Liver (tissue), 8 donors: ENCODE measurements at regions not wholly inside any gene's neighbourhood (a gene's known extent, or its start where the extent isn't known, plus 50 kb on each side); places are given as distances from the start of the nearest gene placed in this dataset.

Source experiments
- DNase-seq: peaks from one replicate; pipeline ENCODE4 v3.0.0-alpha.2; 2017; ENCODE audit warnings: low spot score
- H3K27ac ChIP-seq, 2 donors: one replicate each; pipeline ENCODE4 v1.7.0; 2013; ENCODE audit warnings: inconsistent platforms in 2 of 2, low read length in 2 of 2, control low read depth in 1 of 2, low read depth in 1 of 2, mild to moderate bottlenecking in 1 of 2
- H3K27me3 ChIP-seq, 4 donors: one replicate each; pipeline versions ENCODE4 v1.6.1 to v1.7.0; 2013; ENCODE audit warnings: low read length in 3 of 4, inconsistent platforms in 1 of 4, mild to moderate bottlenecking in 1 of 4, moderate library complexity in 1 of 4; ENCODE audit not compliant: control insufficient read depth in 4 of 4, insufficient read depth in 4 of 4
- H3K36me3 ChIP-seq, 4 donors: one replicate each; pipeline versions ENCODE4 v1.6.1 to v1.7.0; 2013; ENCODE audit warnings: low read length in 3 of 4, mild to moderate bottlenecking in 3 of 4, low read depth in 1 of 4, moderate library complexity in 1 of 4; ENCODE audit not compliant: control insufficient read depth in 4 of 4, insufficient read depth in 3 of 4
- H3K4me1 ChIP-seq, 4 donors: one replicate each; pipeline versions ENCODE4 v1.6.1 to v1.7.0; 2013; ENCODE audit warnings: low read length in 3 of 4, mild to moderate bottlenecking in 3 of 4, moderate library complexity in 1 of 4; ENCODE audit not compliant: control insufficient read depth in 4 of 4, insufficient read depth in 4 of 4
- H3K4me3 ChIP-seq, 3 donors: one replicate each; pipeline versions ENCODE4 v1.6.1 to v1.7.0; 2013; ENCODE audit warnings: low read length in 3 of 3, control low read depth in 1 of 3, low read depth in 1 of 3, mild to moderate bottlenecking in 1 of 3
- H3K9ac ChIP-seq, 2 donors: one replicate each; pipeline ENCODE4 v1.7.0; 2013; ENCODE audit warnings: low read length in 2 of 2, mild to moderate bottlenecking in 2 of 2, moderate library complexity in 2 of 2, control low read depth in 1 of 2, low read depth in 1 of 2
- H3K9me3 ChIP-seq, 4 donors: one replicate each; pipeline versions ENCODE4 v1.6.1 to v1.7.0; 2013; ENCODE audit warnings: low read length in 3 of 4; ENCODE audit not compliant: control insufficient read depth in 4 of 4
- EGR1 ChIP-seq, 2 donors: IDR thresholded peaks; 2 replicates each; pipeline ENCODE4 v1.6.1; 2016 to 2018; ENCODE audit warnings: antibody characterized with exemption in 2 of 2, low read depth in 2 of 2
- FOXA1 ChIP-seq: IDR thresholded peaks from 2 replicates; pipeline ENCODE4 v1.6.1; 2016; ENCODE audit warnings: antibody characterized with exemption
- FOXA2 ChIP-seq: IDR thresholded peaks from 2 replicates; pipeline ENCODE4 v1.6.1; 2016; ENCODE audit warnings: antibody characterized with exemption
- GABPA ChIP-seq, 2 donors: IDR thresholded peaks in 1 of 2; conservative IDR thresholded peaks in 1 of 2; 2 replicates each; pipeline ENCODE4 v1.6.1; 2016; ENCODE audit warnings: antibody characterized with exemption in 2 of 2, mild to moderate bottlenecking in 1 of 2, moderate library complexity in 1 of 2
- HNF4A ChIP-seq, 2 donors: conservative IDR thresholded peaks; 2 replicates each; pipeline ENCODE4 v1.6.1; 2016; ENCODE audit warnings: antibody characterized with exemption in 2 of 2, mild to moderate bottlenecking in 2 of 2
- HNF4G ChIP-seq: IDR thresholded peaks from 2 replicates; pipeline ENCODE4 v1.6.1; 2016; ENCODE audit warnings: antibody characterized with exemption
- JUND ChIP-seq, 2 donors: IDR thresholded peaks; 2 replicates each; pipeline ENCODE4 v1.6.1; 2016; ENCODE audit warnings: antibody characterized with exemption in 2 of 2
- NR2F2 ChIP-seq: IDR thresholded peaks from 2 replicates; pipeline ENCODE4 v1.6.1; 2016; ENCODE audit warnings: antibody characterized with exemption
- RAD21 ChIP-seq, 2 donors: IDR thresholded peaks; 2 replicates each; pipeline ENCODE4 v1.6.1; 2016; ENCODE audit warnings: antibody characterized with exemption in 2 of 2, mild to moderate bottlenecking in 2 of 2
- RXRA ChIP-seq, 2 donors: IDR thresholded peaks; 2 replicates each; pipeline ENCODE4 v1.6.1; 2017 to 2018; ENCODE audit warnings: antibody characterized with exemption in 2 of 2, mild to moderate bottlenecking in 1 of 2
- SP1 ChIP-seq: IDR thresholded peaks from 2 replicates; pipeline ENCODE4 v1.6.1; 2018; ENCODE audit warnings: antibody characterized with exemption, mild to moderate bottlenecking
- TAF1 ChIP-seq: conservative IDR thresholded peaks from 2 replicates; pipeline ENCODE4 v1.6.1; 2016; ENCODE audit warnings: antibody characterized with exemption, mild to moderate bottlenecking
- YY1 ChIP-seq: IDR thresholded peaks from 2 replicates; pipeline ENCODE4 v1.6.1; 2016; ENCODE audit warnings: antibody characterized with exemption, mild to moderate bottlenecking
- WGBS: extraction: QIAGEN DNeasy Blood & Tissue Kit; methylation state at CpG from one replicate; pipeline ENCODE4 v1.1.7; 2013; 5-methylcytosine and 5-hydroxymethylcytosine counted together
- TF ChIP-seq, protein P1 (sequence below): IDR thresholded peaks from 2 replicates; pipeline ENCODE4 v1.6.1; 2016; ENCODE audit warnings: antibody characterized with exemption
- TF ChIP-seq, protein P2 (sequence below): fragments of 150-350 bp; IDR thresholded peaks from 2 replicates; pipeline ENCODE4 v1.5.1; 2017; ENCODE audit warnings: improper control_type of control experiment, low read depth, low read length; ENCODE audit not compliant: missing input control
- TF ChIP-seq, protein P3 (sequence below): IDR thresholded peaks from 2 replicates; pipeline ENCODE4 v1.6.1; 2016; ENCODE audit warnings: antibody characterized with exemption
- TF ChIP-seq, protein P4 (sequence below): IDR thresholded peaks from 2 replicates; pipeline ENCODE4 v1.6.1; 2016; ENCODE audit warnings: antibody characterized with exemption, mild to moderate bottlenecking
- TF ChIP-seq, protein P5 (sequence below): IDR thresholded peaks from 2 replicates; pipeline ENCODE4 v1.6.1; 2016; ENCODE audit warnings: antibody characterized with exemption
- donor health status: healthy.
- donor health status: healthy.
- donor health status: healthy.
- donor health status: healthy.
- donor health status: healthy.

DNA sequence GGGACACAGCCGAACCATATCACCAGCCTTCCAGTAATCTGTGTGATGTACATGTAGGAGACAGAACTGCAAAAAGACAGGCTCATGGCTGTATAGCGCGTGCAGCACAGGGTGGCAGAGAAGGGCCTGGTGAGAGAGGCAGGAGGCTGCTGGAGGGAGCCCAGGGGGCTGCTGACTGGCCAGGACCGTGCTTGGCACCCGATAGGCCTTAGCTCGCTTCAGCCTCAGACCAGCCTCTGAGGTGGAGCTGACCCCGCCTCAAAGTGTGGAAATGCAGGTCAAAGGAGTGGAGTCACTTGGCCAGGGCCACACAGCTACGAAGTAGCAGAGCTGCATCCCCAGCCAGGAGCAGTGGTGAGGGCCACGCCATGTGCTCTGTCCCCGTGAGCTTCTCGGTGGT lies 707.6 kb downstream of the QKI start:
- no peaks in the 10 kb centered on the region for H3K9me3 ChIP-seq
- no peak overlapping the region for H3K4me3 ChIP-seq
- H3K9ac ChIP-seq = no peak overlapping the region
- 81% methylated on average over 11 of the region's 11 CpGs for WGBS
- H3K27ac ChIP-seq = no peak overlapping the region
- DNase-seq = no peak
- no peak for TF ChIP-seq GABPA (IDR thresholded peaks at IDR 0.05 in 1 of 2, conservative IDR thresholded peaks at IDR 0.05 in 1 of 2)
- TF ChIP-seq EGR1 (IDR thresholded peaks at IDR 0.05; ENCODE audit: low read depth in 2 of 2) = no peak
- TF ChIP-seq JUND (IDR thresholded peaks at IDR 0.05) = no peak
- TF ChIP-seq NR2F2 = no peak
- no peak for TF ChIP-seq YY1
- TF ChIP-seq, protein P1, sequence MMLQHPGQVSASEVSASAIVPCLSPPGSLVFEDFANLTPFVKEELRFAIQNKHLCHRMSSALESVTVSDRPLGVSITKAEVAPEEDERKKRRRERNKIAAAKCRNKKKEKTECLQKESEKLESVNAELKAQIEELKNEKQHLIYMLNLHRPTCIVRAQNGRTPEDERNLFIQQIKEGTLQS = no peak
- TF ChIP-seq, protein P2, sequence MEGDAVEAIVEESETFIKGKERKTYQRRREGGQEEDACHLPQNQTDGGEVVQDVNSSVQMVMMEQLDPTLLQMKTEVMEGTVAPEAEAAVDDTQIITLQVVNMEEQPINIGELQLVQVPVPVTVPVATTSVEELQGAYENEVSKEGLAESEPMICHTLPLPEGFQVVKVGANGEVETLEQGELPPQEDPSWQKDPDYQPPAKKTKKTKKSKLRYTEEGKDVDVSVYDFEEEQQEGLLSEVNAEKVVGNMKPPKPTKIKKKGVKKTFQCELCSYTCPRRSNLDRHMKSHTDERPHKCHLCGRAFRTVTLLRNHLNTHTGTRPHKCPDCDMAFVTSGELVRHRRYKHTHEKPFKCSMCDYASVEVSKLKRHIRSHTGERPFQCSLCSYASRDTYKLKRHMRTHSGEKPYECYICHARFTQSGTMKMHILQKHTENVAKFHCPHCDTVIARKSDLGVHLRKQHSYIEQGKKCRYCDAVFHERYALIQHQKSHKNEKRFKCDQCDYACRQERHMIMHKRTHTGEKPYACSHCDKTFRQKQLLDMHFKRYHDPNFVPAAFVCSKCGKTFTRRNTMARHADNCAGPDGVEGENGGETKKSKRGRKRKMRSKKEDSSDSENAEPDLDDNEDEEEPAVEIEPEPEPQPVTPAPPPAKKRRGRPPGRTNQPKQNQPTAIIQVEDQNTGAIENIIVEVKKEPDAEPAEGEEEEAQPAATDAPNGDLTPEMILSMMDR = no peak
- no peak for TF ChIP-seq SP1
- no peak for TF ChIP-seq HNF4G
- no peak for TF ChIP-seq HNF4A (conservative IDR thresholded peaks at IDR 0.05)
- no peak for TF ChIP-seq FOXA1
- TF ChIP-seq FOXA2 = no peak
- TF ChIP-seq TAF1 = no peak
- TF ChIP-seq RAD21 (IDR thresholded peaks at IDR 0.05) = no peak
- TF ChIP-seq, protein P3, sequence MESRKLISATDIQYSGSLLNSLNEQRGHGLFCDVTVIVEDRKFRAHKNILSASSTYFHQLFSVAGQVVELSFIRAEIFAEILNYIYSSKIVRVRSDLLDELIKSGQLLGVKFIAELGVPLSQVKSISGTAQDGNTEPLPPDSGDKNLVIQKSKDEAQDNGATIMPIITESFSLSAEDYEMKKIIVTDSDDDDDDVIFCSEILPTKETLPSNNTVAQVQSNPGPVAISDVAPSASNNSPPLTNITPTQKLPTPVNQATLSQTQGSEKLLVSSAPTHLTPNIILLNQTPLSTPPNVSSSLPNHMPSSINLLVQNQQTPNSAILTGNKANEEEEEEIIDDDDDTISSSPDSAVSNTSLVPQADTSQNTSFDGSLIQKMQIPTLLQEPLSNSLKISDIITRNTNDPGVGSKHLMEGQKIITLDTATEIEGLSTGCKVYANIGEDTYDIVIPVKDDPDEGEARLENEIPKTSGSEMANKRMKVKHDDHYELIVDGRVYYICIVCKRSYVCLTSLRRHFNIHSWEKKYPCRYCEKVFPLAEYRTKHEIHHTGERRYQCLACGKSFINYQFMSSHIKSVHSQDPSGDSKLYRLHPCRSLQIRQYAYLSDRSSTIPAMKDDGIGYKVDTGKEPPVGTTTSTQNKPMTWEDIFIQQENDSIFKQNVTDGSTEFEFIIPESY = no peak
- TF ChIP-seq RXRA (IDR thresholded peaks at IDR 0.05) = no peak
- TF ChIP-seq, protein P4, sequence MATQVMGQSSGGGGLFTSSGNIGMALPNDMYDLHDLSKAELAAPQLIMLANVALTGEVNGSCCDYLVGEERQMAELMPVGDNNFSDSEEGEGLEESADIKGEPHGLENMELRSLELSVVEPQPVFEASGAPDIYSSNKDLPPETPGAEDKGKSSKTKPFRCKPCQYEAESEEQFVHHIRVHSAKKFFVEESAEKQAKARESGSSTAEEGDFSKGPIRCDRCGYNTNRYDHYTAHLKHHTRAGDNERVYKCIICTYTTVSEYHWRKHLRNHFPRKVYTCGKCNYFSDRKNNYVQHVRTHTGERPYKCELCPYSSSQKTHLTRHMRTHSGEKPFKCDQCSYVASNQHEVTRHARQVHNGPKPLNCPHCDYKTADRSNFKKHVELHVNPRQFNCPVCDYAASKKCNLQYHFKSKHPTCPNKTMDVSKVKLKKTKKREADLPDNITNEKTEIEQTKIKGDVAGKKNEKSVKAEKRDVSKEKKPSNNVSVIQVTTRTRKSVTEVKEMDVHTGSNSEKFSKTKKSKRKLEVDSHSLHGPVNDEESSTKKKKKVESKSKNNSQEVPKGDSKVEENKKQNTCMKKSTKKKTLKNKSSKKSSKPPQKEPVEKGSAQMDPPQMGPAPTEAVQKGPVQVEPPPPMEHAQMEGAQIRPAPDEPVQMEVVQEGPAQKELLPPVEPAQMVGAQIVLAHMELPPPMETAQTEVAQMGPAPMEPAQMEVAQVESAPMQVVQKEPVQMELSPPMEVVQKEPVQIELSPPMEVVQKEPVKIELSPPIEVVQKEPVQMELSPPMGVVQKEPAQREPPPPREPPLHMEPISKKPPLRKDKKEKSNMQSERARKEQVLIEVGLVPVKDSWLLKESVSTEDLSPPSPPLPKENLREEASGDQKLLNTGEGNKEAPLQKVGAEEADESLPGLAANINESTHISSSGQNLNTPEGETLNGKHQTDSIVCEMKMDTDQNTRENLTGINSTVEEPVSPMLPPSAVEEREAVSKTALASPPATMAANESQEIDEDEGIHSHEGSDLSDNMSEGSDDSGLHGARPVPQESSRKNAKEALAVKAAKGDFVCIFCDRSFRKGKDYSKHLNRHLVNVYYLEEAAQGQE = no peak
- TF ChIP-seq, protein P5, sequence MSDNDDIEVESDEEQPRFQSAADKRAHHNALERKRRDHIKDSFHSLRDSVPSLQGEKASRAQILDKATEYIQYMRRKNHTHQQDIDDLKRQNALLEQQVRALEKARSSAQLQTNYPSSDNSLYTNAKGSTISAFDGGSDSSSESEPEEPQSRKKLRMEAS = no peak
- peaks cover 0 to 4% (median 0%) of the 10 kb centered on the region in 4 donors for H3K27me3 ChIP-seq
- H3K36me3 ChIP-seq = no peaks in the 10 kb centered on the region
- H3K4me1 ChIP-seq = no peaks in the 10 kb centered on the region
